Right atrium auricular region (tissue), 2 donors: ENCODE measurements at regions not wholly inside any gene's neighbourhood (a gene's known extent, or its start where the extent isn't known, plus 50 kb on each side); places are given as distances from the start of the nearest gene placed in this dataset.

ENCODE experiments used
- DNase-seq: peaks from one replicate; pipeline ENCODE4 v3.0.0-alpha.2; 2019; ENCODE audit warnings: low spot score
- H3K27ac ChIP-seq, 2 donors: fragments of 200-600 bp; sonication (generic); 1 replicate in 1 of 2; 2 replicates in 1 of 2; pipeline ENCODE4 v1.5.1; 2016 to 2019
- H3K27me3 ChIP-seq, 2 donors: fragments of 200-600 bp; sonication (generic); one replicate each; pipeline versions ENCODE4 v1.5.1 to v1.6.0; 2017 to 2019
- H3K36me3 ChIP-seq: fragments of 200-600 bp; sonication (generic); one replicate; pipeline ENCODE4 v1.5.1; 2016
- H3K4me1 ChIP-seq, 2 donors: fragments of 200-600 bp; sonication (generic); one replicate each; pipeline versions ENCODE4 v1.5.1 to v1.6.0; 2017 to 2019
- H3K4me3 ChIP-seq, 2 donors: fragments of 200-600 bp; sonication (generic); 1 replicate in 1 of 2; 2 replicates in 1 of 2; pipeline ENCODE4 v1.5.1; 2017 to 2019; ENCODE audit warnings: mild to moderate bottlenecking in 1 of 2, moderate library complexity in 1 of 2
- H3K9me3 ChIP-seq, 2 donors: fragments of 200-600 bp; sonication (generic); one replicate each; pipeline ENCODE4 v1.5.1; 2019
- TF ChIP-seq, protein P1 (sequence below), 2 donors: fragments of 200-600 bp; sonication (generic); IDR thresholded peaks; one replicate each; pipeline ENCODE4 v1.5.1; 2019; ENCODE audit warnings: antibody characterized with exemption in 2 of 2

DNA sequence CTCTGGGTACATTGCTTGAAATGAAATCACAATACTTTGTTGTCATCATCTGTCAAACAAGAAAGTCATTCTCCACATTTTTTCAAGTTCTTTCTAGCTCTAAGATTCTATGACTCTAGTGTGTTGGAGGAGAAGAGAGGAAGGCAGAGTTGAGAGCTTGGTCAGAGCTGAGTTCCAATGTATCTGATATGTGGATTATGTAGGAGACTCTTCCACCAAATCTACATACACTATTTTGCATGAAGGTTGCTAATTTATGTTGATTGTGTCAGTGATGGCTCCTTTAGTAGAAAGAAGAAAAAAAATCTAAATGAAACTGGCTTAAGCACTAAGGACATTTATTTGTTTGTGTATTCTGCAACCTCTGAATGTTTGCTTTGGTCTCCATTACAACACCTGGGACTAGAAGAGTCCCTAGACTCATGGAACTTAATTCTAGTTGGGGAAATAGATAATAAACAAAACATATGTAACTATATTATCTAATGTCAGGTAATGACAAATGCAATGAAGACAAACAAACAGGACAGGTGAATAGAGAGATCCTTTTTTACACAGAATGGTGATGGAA lies 691.9 kb downstream of the UQCRFS1 start:
- Histone ChIP-seq H3K4me3 (no peak overlapping the region), H3K36me3 (no peaks in the 10 kb centered on the region), H3K27ac (no peak overlapping the region), H3K4me1 (no peaks in the 10 kb centered on the region), H3K9me3 (no peaks in the 10 kb centered on the region), H3K27me3 (no peaks in the 10 kb centered on the region)
- TF ChIP-seq, protein P1, sequence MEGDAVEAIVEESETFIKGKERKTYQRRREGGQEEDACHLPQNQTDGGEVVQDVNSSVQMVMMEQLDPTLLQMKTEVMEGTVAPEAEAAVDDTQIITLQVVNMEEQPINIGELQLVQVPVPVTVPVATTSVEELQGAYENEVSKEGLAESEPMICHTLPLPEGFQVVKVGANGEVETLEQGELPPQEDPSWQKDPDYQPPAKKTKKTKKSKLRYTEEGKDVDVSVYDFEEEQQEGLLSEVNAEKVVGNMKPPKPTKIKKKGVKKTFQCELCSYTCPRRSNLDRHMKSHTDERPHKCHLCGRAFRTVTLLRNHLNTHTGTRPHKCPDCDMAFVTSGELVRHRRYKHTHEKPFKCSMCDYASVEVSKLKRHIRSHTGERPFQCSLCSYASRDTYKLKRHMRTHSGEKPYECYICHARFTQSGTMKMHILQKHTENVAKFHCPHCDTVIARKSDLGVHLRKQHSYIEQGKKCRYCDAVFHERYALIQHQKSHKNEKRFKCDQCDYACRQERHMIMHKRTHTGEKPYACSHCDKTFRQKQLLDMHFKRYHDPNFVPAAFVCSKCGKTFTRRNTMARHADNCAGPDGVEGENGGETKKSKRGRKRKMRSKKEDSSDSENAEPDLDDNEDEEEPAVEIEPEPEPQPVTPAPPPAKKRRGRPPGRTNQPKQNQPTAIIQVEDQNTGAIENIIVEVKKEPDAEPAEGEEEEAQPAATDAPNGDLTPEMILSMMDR (IDR thresholded peaks at IDR 0.05): no peak
- DNase-seq: no peak

DNA sequence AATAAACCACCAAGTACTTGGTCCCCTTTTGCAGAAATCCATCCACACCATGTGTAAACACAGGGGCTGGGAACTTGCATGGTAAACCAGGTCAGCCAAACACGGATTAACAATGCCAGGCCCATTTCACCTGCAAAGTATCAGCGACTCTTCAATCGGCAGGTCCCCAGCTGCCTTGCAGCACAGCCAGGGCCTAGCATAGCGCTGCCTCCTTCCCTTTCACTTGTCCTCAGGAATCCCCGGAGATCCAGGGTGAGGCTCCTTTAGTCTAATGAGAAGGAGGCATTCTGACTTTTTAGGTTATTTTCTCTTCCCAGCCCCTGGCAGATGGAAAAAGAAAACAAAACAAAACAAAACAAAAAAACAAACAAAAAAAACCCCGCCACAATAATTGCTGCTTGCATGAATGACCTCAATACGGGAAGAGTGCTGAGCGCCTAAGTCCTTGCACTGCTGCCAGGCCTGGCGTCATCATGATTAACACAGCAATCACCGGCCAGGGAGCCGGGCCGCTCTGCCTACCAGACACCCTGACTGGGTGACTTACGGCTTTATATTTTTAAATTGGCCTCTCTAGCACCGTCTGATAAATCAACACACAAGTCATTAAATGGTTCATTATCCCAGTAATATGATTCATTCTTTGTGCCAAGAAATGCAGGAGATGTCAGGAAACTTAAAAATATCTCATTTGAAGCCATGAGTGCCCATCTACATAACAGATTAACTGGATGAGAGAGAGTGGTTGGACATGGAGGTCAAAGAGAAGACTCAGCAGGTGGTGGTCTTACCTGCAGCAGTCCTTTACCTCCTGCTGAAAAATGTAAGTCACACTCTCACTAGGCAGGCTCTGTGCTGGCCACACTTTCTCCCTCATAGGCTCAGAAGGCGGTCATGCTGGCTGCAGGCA lies 692.7 kb downstream of the UQCRFS1 start:
- Histone ChIP-seq H3K27ac (no peak overlapping the region), H3K4me1 (no peaks in the 10 kb centered on the region), H3K4me3 (no peak overlapping the region), H3K9me3 (no peaks in the 10 kb centered on the region), H3K36me3 (no peaks in the 10 kb centered on the region), H3K27me3 (no peaks in the 10 kb centered on the region)
- TF ChIP-seq, protein P1 (IDR thresholded peaks at IDR 0.05): no peak
- no peak for DNase-seq

DNA sequence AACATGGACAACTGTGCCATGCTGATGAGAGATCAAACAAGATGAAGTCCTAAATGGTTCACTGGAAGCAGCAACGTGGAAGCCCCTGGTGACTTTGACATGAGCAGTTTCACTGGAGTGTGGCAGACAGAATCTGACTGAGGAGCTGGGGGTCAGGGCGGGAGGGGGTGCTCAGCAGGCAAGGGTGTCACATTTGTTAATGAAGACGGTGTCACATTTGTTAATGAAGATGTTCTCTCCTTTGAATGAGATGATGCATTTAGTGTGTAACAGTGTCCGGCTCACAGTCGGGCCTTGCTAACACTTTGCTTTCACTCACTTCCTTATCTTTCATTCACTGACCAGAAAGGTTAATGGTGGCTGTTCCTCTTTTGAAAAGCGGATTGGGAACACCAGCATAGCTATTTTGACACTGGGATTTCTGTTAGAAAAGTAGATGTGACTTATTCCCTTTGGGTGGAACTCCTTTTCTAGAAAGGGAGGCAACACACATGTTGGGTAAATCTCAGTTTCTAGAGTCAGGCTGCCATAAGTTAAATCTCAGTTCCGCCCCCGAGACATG lies 693.7 kb downstream of the UQCRFS1 start:
- Histone ChIP-seq H3K36me3 (no peaks in the 10 kb centered on the region), H3K4me1 (no peaks in the 10 kb centered on the region), H3K27me3 (no peaks in the 10 kb centered on the region), H3K27ac (no peak overlapping the region), H3K9me3 (no peaks in the 10 kb centered on the region), H3K4me3 (no peak overlapping the region)
- TF ChIP-seq, protein P1 (IDR thresholded peaks at IDR 0.05): no peak
- DNase-seq: no peak

DNA sequence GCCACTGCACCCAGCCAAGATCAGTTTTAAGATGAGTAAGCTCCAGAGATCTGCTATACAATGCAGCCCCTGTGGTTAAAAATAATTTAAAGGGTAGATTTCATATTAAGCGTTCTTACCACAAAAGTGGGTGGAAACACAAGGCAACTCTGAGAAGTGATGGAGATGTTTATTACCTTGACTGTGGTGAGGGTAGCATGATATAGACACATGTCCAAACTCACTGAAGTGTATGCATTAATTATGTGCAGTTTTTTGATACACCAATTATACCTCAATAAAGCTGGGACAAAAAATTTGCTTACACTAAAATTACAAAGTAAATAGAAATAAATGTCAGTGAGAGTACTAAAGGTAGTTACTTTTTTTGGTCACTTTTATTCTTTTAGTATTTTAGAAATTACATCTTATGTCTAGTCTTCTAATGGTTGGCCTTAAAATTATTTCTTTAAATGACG lies 696.5 kb downstream of the UQCRFS1 start:
- TF ChIP-seq, protein P1 (IDR thresholded peaks at IDR 0.05): no peak
- H3K9me3 ChIP-seq: no peaks in the 10 kb centered on the region
- H3K36me3 ChIP-seq: no peaks in the 10 kb centered on the region
- DNase-seq: no peak
- no peaks in the 10 kb centered on the region for H3K27me3 ChIP-seq
- no peaks in the 10 kb centered on the region for H3K4me1 ChIP-seq
- no peak overlapping the region for H3K4me3 ChIP-seq
- no peak overlapping the region for H3K27ac ChIP-seq

DNA sequence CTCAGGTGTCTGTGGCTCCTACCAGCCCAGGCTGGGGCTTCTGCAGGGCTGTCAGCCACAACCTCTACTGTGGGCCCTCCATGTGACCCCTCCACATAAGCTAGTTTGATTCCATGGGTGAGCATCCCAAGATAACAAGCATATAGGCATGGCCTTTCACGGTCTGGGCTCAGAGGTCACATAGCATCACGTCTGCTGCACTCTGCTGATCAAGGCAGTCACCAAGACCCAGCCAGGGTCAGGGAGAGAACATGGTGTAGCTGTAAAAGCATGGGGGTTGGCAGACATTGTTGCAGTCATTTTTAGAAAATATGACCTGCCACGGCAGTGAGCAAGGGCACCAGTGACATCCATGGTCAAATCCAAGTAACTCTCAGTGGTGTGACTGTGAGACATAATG lies 698.8 kb downstream of the UQCRFS1 start:
- TF ChIP-seq, protein P1 (IDR thresholded peaks at IDR 0.05): no peak
- no peak for DNase-seq
- no peaks in the 10 kb centered on the region for H3K4me1 ChIP-seq
- H3K27ac ChIP-seq: no peak overlapping the region
- H3K27me3 ChIP-seq: no peaks in the 10 kb centered on the region
- H3K9me3 ChIP-seq: no peaks in the 10 kb centered on the region
- no peaks in the 10 kb centered on the region for H3K36me3 ChIP-seq
- no peak overlapping the region for H3K4me3 ChIP-seq
